SK-N-SH treated with all-trans-retinoic acid at 6 μM for 48 hours (cell line): ENCODE measurements at regions not wholly inside any gene's neighbourhood (a gene's known extent, or its start where the extent isn't known, plus 50 kb on each side); places are given as distances from the start of the nearest gene placed in this dataset.

Experiments used
- BACH2 ChIP-seq: fragments of 250-450 bp; sonication (Bioruptor Pico); IDR thresholded peaks from 2 replicates; pipeline ENCODE4 v1.9.0; 2021; ENCODE audit warnings: mild to moderate bottlenecking, borderline replicate concordance
- CREB5 ChIP-seq: fragments of 250-450 bp; sonication (Bioruptor Pico); IDR thresholded peaks from 2 replicates; pipeline ENCODE4 v1.5.1; 2020; ENCODE audit warnings: low read depth, mild to moderate bottlenecking, moderate library complexity
- CSRNP3 ChIP-seq: fragments of 250-450 bp; sonication (Bioruptor Pico); IDR thresholded peaks from 2 replicates; pipeline ENCODE4 v1.5.1; 2021; ENCODE audit warnings: mild to moderate bottlenecking, moderate library complexity
- ESRRG ChIP-seq: fragments of 250-450 bp; sonication (Bioruptor Pico); IDR thresholded peaks from 2 replicates; pipeline ENCODE4 v1.6.1; 2021; ENCODE audit warnings: mild to moderate bottlenecking
- ISL1 ChIP-seq: fragments of 250-450 bp; sonication (Bioruptor Pico); IDR thresholded peaks from 2 replicates; pipeline ENCODE4 v2.1.2; 2022; ENCODE audit warnings: mild to moderate bottlenecking, moderate library complexity
- PATZ1 ChIP-seq: fragments of 250-450 bp; sonication (Bioruptor Pico); IDR thresholded peaks from 2 replicates; pipeline ENCODE4 v1.8.0; 2020; ENCODE audit warnings: mild to moderate bottlenecking, moderate library complexity, borderline replicate concordance
- PPARA ChIP-seq: fragments of 250-450 bp; sonication (Bioruptor Pico); IDR thresholded peaks from 2 replicates; pipeline ENCODE4 v1.5.0; 2020; ENCODE audit warnings: mild to moderate bottlenecking, borderline replicate concordance
- RARB ChIP-seq: fragments of 250-450 bp; sonication (Bioruptor Pico); IDR thresholded peaks from 2 replicates; pipeline ENCODE4 v1.8.0; 2021; ENCODE audit warnings: mild to moderate bottlenecking, moderate library complexity
- SNAI2 ChIP-seq: fragments of 250-450 bp; sonication (Bioruptor Pico); IDR thresholded peaks from 2 replicates; pipeline ENCODE4 v1.5.0; 2020; ENCODE audit warnings: mild to moderate bottlenecking, moderate library complexity
- TCF4 ChIP-seq: fragments of 250-450 bp; sonication (Bioruptor Pico); IDR thresholded peaks from 2 replicates; pipeline ENCODE4 v1.8.0; 2021; ENCODE audit warnings: mild to moderate bottlenecking, moderate library complexity, borderline replicate concordance
- ZFP3 ChIP-seq: fragments of 250-450 bp; sonication (Bioruptor Pico); IDR thresholded peaks from 2 replicates; pipeline ENCODE4 v1.5.0; 2020; ENCODE audit warnings: mild to moderate bottlenecking, moderate library complexity
- ZFP30 ChIP-seq: fragments of 450-650 bp; formaldehyde crosslinking; IDR thresholded peaks from 2 replicates; pipeline ENCODE4 v1.5.0; 2022; ENCODE audit warnings: mild to moderate bottlenecking, moderate library complexity
- ZNF70 ChIP-seq: fragments of 450-650 bp; formaldehyde crosslinking; IDR thresholded peaks from 2 replicates; pipeline ENCODE4 v1.5.0; 2020; ENCODE audit warnings: mild to moderate bottlenecking, moderate library complexity

- no peak for TF ChIP-seq RARB
- no peak for TF ChIP-seq CSRNP3
- TF ChIP-seq TCF4 (CRISPR knock-in tag) = no peak
- no peak for TF ChIP-seq ESRRG (CRISPR knock-in tag)
- no peak for TF ChIP-seq ZFP30 (CRISPR knock-in tag)
- no peak for TF ChIP-seq ZFP3 (CRISPR knock-in tag)
- TF ChIP-seq ISL1 = no peak
- no peak for TF ChIP-seq PPARA (CRISPR knock-in tag)
- TF ChIP-seq ZNF70 (CRISPR knock-in tag) = no peak
- no peak for TF ChIP-seq PATZ1 (CRISPR knock-in tag)
- TF ChIP-seq CREB5 (CRISPR knock-in tag) = no peak
- TF ChIP-seq SNAI2 (CRISPR knock-in tag) = no peak
- TF ChIP-seq BACH2 = no peak
Observed at GRCh38 chrX:17919896-17920446, 58.9 kb upstream of the RAI2 start.
